Liver (tissue), 7 donors: ENCODE measurements at regions not wholly inside any gene's neighbourhood (a gene's known extent, or its start where the extent isn't known, plus 50 kb on each side); places are given as distances from the start of the nearest gene placed in this dataset.

Source experiments
- DNase-seq: peaks from one replicate; pipeline ENCODE4 v3.0.0-alpha.2; 2017; ENCODE audit warnings: low spot score
- H3K27ac ChIP-seq, 2 donors: one replicate each; pipeline ENCODE4 v1.7.0; 2013; ENCODE audit warnings: inconsistent platforms in 2 of 2, low read length in 2 of 2, control low read depth in 1 of 2, low read depth in 1 of 2, mild to moderate bottlenecking in 1 of 2
- H3K27me3 ChIP-seq, 4 donors: one replicate each; pipeline versions ENCODE4 v1.6.1 to v1.7.0; 2013; ENCODE audit warnings: low read length in 3 of 4, inconsistent platforms in 1 of 4, mild to moderate bottlenecking in 1 of 4, moderate library complexity in 1 of 4; ENCODE audit not compliant: control insufficient read depth in 4 of 4, insufficient read depth in 4 of 4
- H3K36me3 ChIP-seq, 4 donors: one replicate each; pipeline versions ENCODE4 v1.6.1 to v1.7.0; 2013; ENCODE audit warnings: low read length in 3 of 4, mild to moderate bottlenecking in 3 of 4, low read depth in 1 of 4, moderate library complexity in 1 of 4; ENCODE audit not compliant: control insufficient read depth in 4 of 4, insufficient read depth in 3 of 4
- H3K4me1 ChIP-seq, 4 donors: one replicate each; pipeline versions ENCODE4 v1.6.1 to v1.7.0; 2013; ENCODE audit warnings: low read length in 3 of 4, mild to moderate bottlenecking in 3 of 4, moderate library complexity in 1 of 4; ENCODE audit not compliant: control insufficient read depth in 4 of 4, insufficient read depth in 4 of 4
- H3K4me3 ChIP-seq, 3 donors: one replicate each; pipeline versions ENCODE4 v1.6.1 to v1.7.0; 2013; ENCODE audit warnings: low read length in 3 of 3, control low read depth in 1 of 3, low read depth in 1 of 3, mild to moderate bottlenecking in 1 of 3
- H3K9ac ChIP-seq, 2 donors: one replicate each; pipeline ENCODE4 v1.7.0; 2013; ENCODE audit warnings: low read length in 2 of 2, mild to moderate bottlenecking in 2 of 2, moderate library complexity in 2 of 2, control low read depth in 1 of 2, low read depth in 1 of 2
- H3K9me3 ChIP-seq, 4 donors: one replicate each; pipeline versions ENCODE4 v1.6.1 to v1.7.0; 2013; ENCODE audit warnings: low read length in 3 of 4; ENCODE audit not compliant: control insufficient read depth in 4 of 4
- ATF3 ChIP-seq: IDR thresholded peaks from 2 replicates; pipeline ENCODE4 v1.6.1; 2016; ENCODE audit warnings: antibody characterized with exemption
- CTCF ChIP-seq: fragments of 150-350 bp; IDR thresholded peaks from 2 replicates; pipeline ENCODE4 v1.5.1; 2017; ENCODE audit warnings: improper control_type of control experiment, low read depth, low read length; ENCODE audit not compliant: missing input control
- EGR1 ChIP-seq, 2 donors: IDR thresholded peaks; 2 replicates each; pipeline ENCODE4 v1.6.1; 2016 to 2018; ENCODE audit warnings: antibody characterized with exemption in 2 of 2, low read depth in 2 of 2
- FOXA1 ChIP-seq: IDR thresholded peaks from 2 replicates; pipeline ENCODE4 v1.6.1; 2016; ENCODE audit warnings: antibody characterized with exemption
- FOXA2 ChIP-seq: IDR thresholded peaks from 2 replicates; pipeline ENCODE4 v1.6.1; 2016; ENCODE audit warnings: antibody characterized with exemption
- GABPA ChIP-seq, 2 donors: IDR thresholded peaks in 1 of 2; conservative IDR thresholded peaks in 1 of 2; 2 replicates each; pipeline ENCODE4 v1.6.1; 2016; ENCODE audit warnings: antibody characterized with exemption in 2 of 2, mild to moderate bottlenecking in 1 of 2, moderate library complexity in 1 of 2
- HNF4A ChIP-seq, 2 donors: conservative IDR thresholded peaks; 2 replicates each; pipeline ENCODE4 v1.6.1; 2016; ENCODE audit warnings: antibody characterized with exemption in 2 of 2, mild to moderate bottlenecking in 2 of 2
- HNF4G ChIP-seq: IDR thresholded peaks from 2 replicates; pipeline ENCODE4 v1.6.1; 2016; ENCODE audit warnings: antibody characterized with exemption
- JUND ChIP-seq, 2 donors: IDR thresholded peaks; 2 replicates each; pipeline ENCODE4 v1.6.1; 2016; ENCODE audit warnings: antibody characterized with exemption in 2 of 2
- MAX ChIP-seq: IDR thresholded peaks from 2 replicates; pipeline ENCODE4 v1.6.1; 2016; ENCODE audit warnings: antibody characterized with exemption
- NR2F2 ChIP-seq: IDR thresholded peaks from 2 replicates; pipeline ENCODE4 v1.6.1; 2016; ENCODE audit warnings: antibody characterized with exemption
- RAD21 ChIP-seq, 2 donors: IDR thresholded peaks; 2 replicates each; pipeline ENCODE4 v1.6.1; 2016; ENCODE audit warnings: antibody characterized with exemption in 2 of 2, mild to moderate bottlenecking in 2 of 2
- REST ChIP-seq: IDR thresholded peaks from 2 replicates; pipeline ENCODE4 v1.6.1; 2016; ENCODE audit warnings: antibody characterized with exemption, mild to moderate bottlenecking
- RXRA ChIP-seq, 2 donors: IDR thresholded peaks; 2 replicates each; pipeline ENCODE4 v1.6.1; 2017 to 2018; ENCODE audit warnings: antibody characterized with exemption in 2 of 2, mild to moderate bottlenecking in 1 of 2
- SP1 ChIP-seq: IDR thresholded peaks from 2 replicates; pipeline ENCODE4 v1.6.1; 2018; ENCODE audit warnings: antibody characterized with exemption, mild to moderate bottlenecking
- TAF1 ChIP-seq: conservative IDR thresholded peaks from 2 replicates; pipeline ENCODE4 v1.6.1; 2016; ENCODE audit warnings: antibody characterized with exemption, mild to moderate bottlenecking
- YY1 ChIP-seq: IDR thresholded peaks from 2 replicates; pipeline ENCODE4 v1.6.1; 2016; ENCODE audit warnings: antibody characterized with exemption, mild to moderate bottlenecking
- ZBTB33 ChIP-seq: IDR thresholded peaks from 2 replicates; pipeline ENCODE4 v1.6.1; 2016; ENCODE audit warnings: antibody characterized with exemption
- donor health status: healthy.
- donor health status: healthy.
- donor health status: healthy.
- donor health status: healthy.

- Histone ChIP-seq H3K36me3 (no peaks in the 10 kb centered on the region), H3K27ac (no peak overlapping the region), H3K4me3 (no peak overlapping the region), H3K4me1 (no peaks in the 10 kb centered on the region), H3K27me3 (peaks cover 0 to 3% (median 0%) of the 10 kb centered on the region in 4 donors), H3K9me3 (peaks cover 0 to 2% (median 0%) of the 10 kb centered on the region in 4 donors), H3K9ac (no peak overlapping the region)
- no peak for DNase-seq
- TF ChIP-seq HNF4G (no peak), TAF1 (no peak), NR2F2 (no peak), JUND (IDR thresholded peaks at IDR 0.05) (no peak), ZBTB33 (no peak), RXRA (IDR thresholded peaks at IDR 0.05) (no peak), EGR1 (IDR thresholded peaks at IDR 0.05; ENCODE audit: low read depth in 2 of 2) (no peak), FOXA1 (no peak), GABPA (IDR thresholded peaks at IDR 0.05 in 1 of 2, conservative IDR thresholded peaks at IDR 0.05 in 1 of 2) (no peak), CTCF (no peak), YY1 (no peak), SP1 (no peak), REST (no peak), FOXA2 (no peak), RAD21 (IDR thresholded peaks at IDR 0.05) (no peak), MAX (no peak), ATF3 (no peak), HNF4A (conservative IDR thresholded peaks at IDR 0.05) (no peak)
Measured at GRCh38 chr18:27838225-27838624, 338.7 kb downstream of the CDH2 start.
